Calu3 (cell line): ENCODE measurements at regions not wholly inside any gene's neighbourhood (a gene's known extent, or its start where the extent isn't known, plus 50 kb on each side); places are given as distances from the start of the nearest gene placed in this dataset.

Experiments used
- BruUV-seq: library from RNA; stranded (reverse); fragments of 400-500 nt; replicated peaks from 2 replicates; lab custom pipeline; 2021; lab: Mats Ljungman, UMichigan
- CTCF ChIA-PET: fragments of 300-600 bp; sonication (Branson Sonifier 250); formaldehyde crosslinking; loops from one replicate; lab custom pipeline; 2022; ENCODE audit warnings: antibody characterized with exemption; lab: Charles Lee
- DNase-seq: peaks from one replicate; pipeline ENCODE4 v3.0.0; 2022
- H3K27ac Mint-ChIP-seq: one replicate; pipeline ENCODE4 v1.8.0; 2022; ENCODE audit warnings: mixed read lengths; ENCODE audit not compliant: unreplicated experiment
- H3K27me3 Mint-ChIP-seq: one replicate; pipeline ENCODE4 v1.8.0; 2022; ENCODE audit warnings: mixed read lengths; ENCODE audit not compliant: unreplicated experiment
- H3K36me3 Mint-ChIP-seq: one replicate; pipeline ENCODE4 v1.8.0; 2022; ENCODE audit warnings: mild to moderate bottlenecking, moderate library complexity, mixed read lengths; ENCODE audit not compliant: insufficient read depth, unreplicated experiment
- H3K4me1 Mint-ChIP-seq: one replicate; pipeline ENCODE4 v1.8.0; 2022; ENCODE audit warnings: mild to moderate bottlenecking, low read depth, mixed read lengths; ENCODE audit not compliant: unreplicated experiment
- H3K4me3 Mint-ChIP-seq: one replicate; pipeline ENCODE4 v1.8.0; 2022; ENCODE audit warnings: mild to moderate bottlenecking, low read depth, moderate library complexity, mixed read lengths; ENCODE audit not compliant: unreplicated experiment
- H3K9me3 Mint-ChIP-seq: one replicate; pipeline ENCODE4 v1.8.0; 2022; ENCODE audit warnings: low read depth, mixed read lengths; ENCODE audit not compliant: unreplicated experiment
- CTCF ChIP-seq: fragments of 200-600 bp; IDR thresholded peaks from one replicate; pipeline ENCODE4 v1.8.0; 2022; ENCODE audit warnings: antibody characterized with exemption; ENCODE audit not compliant: unreplicated experiment
- intact Hi-C: fragments of 100-400 bp; cut with micrococcal nuclease; formaldehyde crosslinking; loops from one replicate; pipeline ENCODE4 v1.10.0; 2022; ENCODE audit not compliant: unreplicated experiment

- Mint-ChIP-seq H3K9me3 (no peaks in the 10 kb centered on the region), H3K36me3 (no peaks in the 10 kb centered on the region), H3K27ac (no peak overlapping the region), H3K4me3 (no peak overlapping the region), H3K27me3 (no peaks in the 10 kb centered on the region), H3K4me1 (peaks cover 27% of the 10 kb centered on the region)
- TF ChIP-seq CTCF, result no peak
- no TSS peak for BruUV-seq
- CTCF ChIA-PET, result interaction anchor here (1.0 kb wide), 1 partner anchor 13 kb away, joined by 4 read pairs; no protein-coding TSS in a partner anchor
- DNase-seq, result no peak
- intact Hi-C loops, result no loop called here
Measured at GRCh38 chr6:56890066-56890465, 64.8 kb upstream of the BEND6 start.

GRCh38 chr6:56889492-56889891 lies 65.4 kb upstream of the BEND6 start:
- no peak for DNase-seq
- intact Hi-C loops, result no loop called here
- BruUV-seq, result no TSS peak
- no peaks in the 10 kb centered on the region for H3K9me3 Mint-ChIP-seq
- CTCF ChIA-PET, result no interaction called here
- no peak overlapping the region for H3K4me3 Mint-ChIP-seq
- H3K27ac Mint-ChIP-seq, result no peak overlapping the region
- no peaks in the 10 kb centered on the region for H3K27me3 Mint-ChIP-seq
- no peaks in the 10 kb centered on the region for H3K36me3 Mint-ChIP-seq
- TF ChIP-seq CTCF, result no peak
- peaks cover 27% of the 10 kb centered on the region for H3K4me1 Mint-ChIP-seq

GRCh38 chr6:56888687-56889086 lies 66.2 kb upstream of the BEND6 start:
- Mint-ChIP-seq H3K4me3 (no peak overlapping the region), H3K27ac (no peak overlapping the region), H3K36me3 (no peaks in the 10 kb centered on the region), H3K9me3 (no peaks in the 10 kb centered on the region), H3K4me1 (peaks cover 27% of the 10 kb centered on the region), H3K27me3 (no peaks in the 10 kb centered on the region)
- CTCF ChIA-PET, result no interaction called here
- intact Hi-C loops, result loop anchor here (1.0 kb wide), 1 partner anchor 8 kb away; no protein-coding TSS in a partner anchor
- BruUV-seq, result no TSS peak
- DNase-seq, result no peak
- no peak for TF ChIP-seq CTCF

- Mint-ChIP-seq H3K27ac (no peak overlapping the region), H3K4me1 (peaks cover 27% of the 10 kb centered on the region), H3K27me3 (no peaks in the 10 kb centered on the region), H3K36me3 (no peaks in the 10 kb centered on the region), H3K9me3 (no peaks in the 10 kb centered on the region), H3K4me3 (no peak overlapping the region)
- intact Hi-C loops, result no loop called here
- no peak for TF ChIP-seq CTCF
- CTCF ChIA-PET, result interaction anchor here (0.5 to 0.6 kb wide), 2 partner anchors 24 to 191 kb away, joined by 3 to 4 read pairs; no protein-coding TSS in a partner anchor
- no peak for DNase-seq
- BruUV-seq, result no TSS peak
Measured at GRCh38 chr6:56887086-56887485, 67.8 kb upstream of the BEND6 start.
